PC-3 (cell line): ENCODE measurements at regions not wholly inside any gene's neighbourhood (a gene's known extent, or its start where the extent isn't known, plus 50 kb on each side); places are given as distances from the start of the nearest gene placed in this dataset.

ENCODE experiments used
- ATAC-seq: fragments of 200-7000 bp; cut with Tn5 transposase; 2 replicates; pipeline ENCODE4 v1.9.1; 2020; ENCODE audit warnings: mild to moderate bottlenecking, moderate library complexity
- BruUV-seq: library from RNA; stranded (reverse); fragments of 400-500 nt; replicated peaks from 2 replicates; lab custom pipeline; 2021; lab: Mats Ljungman, UMichigan
- CTCF ChIA-PET: fragments of 300-600 bp; sonication (Branson Sonifier 250); formaldehyde crosslinking; loops from one replicate; lab custom pipeline; 2022; ENCODE audit warnings: antibody characterized with exemption; lab: Charles Lee
- POLR2A ChIA-PET: fragments of 300-600 bp; sonication (Branson Sonifier 250); formaldehyde crosslinking; loops from one replicate; lab custom pipeline; 2022; ENCODE audit warnings: antibody characterized with exemption; ENCODE audit not compliant: unreplicated experiment; lab: Charles Lee
- DNase-seq: peaks from one replicate; pipeline ENCODE4 v3.0.0-alpha.2; 2015
- H2AFZ ChIP-seq: fragments of 300-600 bp; sonication (generic); 2 replicates; pipeline ENCODE4 v1.6.0; 2016; ENCODE audit warnings: antibody characterized with exemption, low read length
- H3F3A ChIP-seq: fragments of 300-600 bp; sonication (generic); one replicate; pipeline ENCODE4 v1.6.0; 2017; ENCODE audit warnings: antibody characterized with exemption, low read length, control low read depth, mild to moderate bottlenecking; ENCODE audit not compliant: unreplicated experiment
- H3K27ac ChIP-seq: fragments of 300-600 bp; sonication (generic); 2 replicates; pipeline ENCODE4 v1.5.1; 2016; ENCODE audit warnings: mild to moderate bottlenecking, low read length
- H3K27me3 ChIP-seq: fragments of 300-600 bp; sonication (generic); 2 replicates; pipeline ENCODE4 v1.6.1; 2016; ENCODE audit warnings: low read length, mixed read lengths
- H3K36me3 ChIP-seq: fragments of 300-600 bp; sonication (generic); 2 replicates; pipeline ENCODE4 v1.6.1; 2016; ENCODE audit warnings: low read depth, mixed run types, low read length, mixed read lengths
- H3K4me1 ChIP-seq: fragments of 300-600 bp; sonication (generic); 2 replicates; pipeline ENCODE4 v1.5.1; 2016; ENCODE audit warnings: low read length; ENCODE audit not compliant: insufficient read depth
- H3K4me2 ChIP-seq: fragments of 300-600 bp; sonication (generic); 2 replicates; pipeline ENCODE4 v1.6.0; 2016; ENCODE audit warnings: low read length
- H3K4me3 ChIP-seq: fragments of 300-600 bp; sonication (generic); 2 replicates; pipeline ENCODE4 v1.5.1; 2016; ENCODE audit warnings: mild to moderate bottlenecking, low read length, mixed read lengths
- H3K79me2 ChIP-seq: fragments of 300-600 bp; sonication (generic); 2 replicates; pipeline ENCODE4 v1.6.1; 2017; ENCODE audit warnings: low read length, mixed read lengths
- H3K9ac ChIP-seq: fragments of 300-600 bp; sonication (generic); 2 replicates; pipeline ENCODE4 v1.6.0; 2016; ENCODE audit warnings: mild to moderate bottlenecking, low read length
- H3K9me2 ChIP-seq: fragments of 300-600 bp; sonication (generic); replicated peaks from 2 replicates; pipeline ENCODE4 v1.6.1; 2016; ENCODE audit warnings: mixed run types, low read length, mixed read lengths
- H3K9me3 ChIP-seq: fragments of 300-600 bp; sonication (generic); 2 replicates; pipeline ENCODE4 v1.6.1; 2016; ENCODE audit warnings: low read length, mixed read lengths
- H4K20me1 ChIP-seq: fragments of 300-600 bp; sonication (generic); 2 replicates; pipeline ENCODE4 v1.6.1; 2016; ENCODE audit warnings: low read length, mixed read lengths
- CTCF ChIP-seq: fragments of 300-600 bp; sonication (generic); conservative IDR thresholded peaks from 2 replicates; pipeline ENCODE4 v1.5.1; 2017; ENCODE audit warnings: antibody characterized with exemption, low read depth, mild to moderate bottlenecking, low read length
- EZH2 ChIP-seq: fragments of 300-600 bp; sonication (generic); IDR thresholded peaks from one replicate; pipeline ENCODE4 v1.6.1; 2017; ENCODE audit warnings: antibody characterized with exemption, mild to moderate bottlenecking, low read length; ENCODE audit not compliant: unreplicated experiment
- EZH2phosphoT487 ChIP-seq: fragments of 300-600 bp; sonication (generic); IDR thresholded peaks from 2 replicates; pipeline ENCODE4 v1.6.1; 2018; ENCODE audit warnings: mild to moderate bottlenecking, antibody characterized with exemption, low read length, borderline replicate concordance
- intact Hi-C: fragments of 100-400 bp; cut with micrococcal nuclease; formaldehyde crosslinking; loops from 2 replicates; pipeline ENCODE4 v1.9.0; 2023

- DNase-seq (no peak), ATAC-seq (no peak)
- no TSS peak for BruUV-seq
- TF ChIP-seq EZH2phosphoT487 (no peak), CTCF (no peak), EZH2 (no peak)
- Histone ChIP-seq H3F3A (no peaks in the 10 kb centered on the region), H3K4me2 (no peak overlapping the region), H3K27ac (peak overlapping the region; percentile 83; the same call in 1 of the 2 replicates), H4K20me1 (no peaks in the 10 kb centered on the region), H3K27me3 (no peaks in the 10 kb centered on the region), H3K36me3 (no peaks in the 10 kb centered on the region), H2AFZ (no peak overlapping the region), H3K9me3 (no peaks in the 10 kb centered on the region), H3K4me3 (no peak overlapping the region), H3K79me2 (no peaks in the 10 kb centered on the region), H3K9me2 (no peaks in the 10 kb centered on the region), H3K9ac (no peak overlapping the region), H3K4me1 (peaks cover 32% of the 10 kb centered on the region)
- intact Hi-C loops, result no loop called here
- CTCF ChIA-PET, result no interaction called here
- POLR2A ChIA-PET, result no interaction called here
Measured at GRCh38 chr18:73896685-73897084, 250.9 kb downstream of the FBXO15 start.

- no peaks in the 10 kb centered on the region for H3K79me2 ChIP-seq
- intact Hi-C loops, result no loop called here
- no peak overlapping the region; the same call in 1 of the 2 replicates for H3K9ac ChIP-seq
- peaks cover 32% of the 10 kb centered on the region for H3K4me1 ChIP-seq
- H3K27ac ChIP-seq, result peak overlapping the region; percentile 83
- H3K4me3 ChIP-seq, result no peak overlapping the region; the same call in 1 of the 2 replicates
- no peaks in the 10 kb centered on the region for H3K27me3 ChIP-seq
- DNase-seq (peak; percentile 93), ATAC-seq (peak; percentile 88)
- H2AFZ ChIP-seq, result no peak overlapping the region
- POLR2A ChIA-PET, result interaction anchor here (0.7 kb wide), 1 partner anchor 553 kb away, joined by 4 read pairs; no protein-coding TSS in a partner anchor
- CTCF ChIA-PET, result no interaction called here
- H3K9me2 ChIP-seq, result no peaks in the 10 kb centered on the region
- H4K20me1 ChIP-seq, result no peaks in the 10 kb centered on the region
- no peaks in the 10 kb centered on the region for H3K9me3 ChIP-seq
- BruUV-seq, result no TSS peak
- no peaks in the 10 kb centered on the region for H3K36me3 ChIP-seq
- TF ChIP-seq CTCF (no peak), EZH2phosphoT487 (no peak), EZH2 (no peak)
- H3F3A ChIP-seq, result no peaks in the 10 kb centered on the region
- peak overlapping the region; percentile 61 for H3K4me2 ChIP-seq
Measured at GRCh38 chr18:73895701-73896100, 251.9 kb downstream of the FBXO15 start.

- H3K4me2 ChIP-seq, result 0 out of 2 replicates have a peak overlapping the region, but pooled peaks have one; percentile 61
- peaks cover 32% of the 10 kb centered on the region for H3K4me1 ChIP-seq
- H3F3A ChIP-seq, result no peaks in the 10 kb centered on the region
- intact Hi-C loops, result no loop called here
- no peaks in the 10 kb centered on the region for H3K36me3 ChIP-seq
- ChIA-PET CTCF (no interaction called here), POLR2A (no interaction called here)
- peak overlapping the region; percentile 83 for H3K27ac ChIP-seq
- BruUV-seq, result no TSS peak
- no peak overlapping the region for H3K4me3 ChIP-seq
- H3K9me3 ChIP-seq, result no peaks in the 10 kb centered on the region
- H3K79me2 ChIP-seq, result no peaks in the 10 kb centered on the region
- peak overlapping the region; percentile 46 for H3K9ac ChIP-seq
- TF ChIP-seq CTCF (no peak), EZH2 (no peak), EZH2phosphoT487 (no peak)
- H2AFZ ChIP-seq, result peak overlapping the region; percentile 26; the same call in 1 of the 2 replicates
- no peaks in the 10 kb centered on the region for H4K20me1 ChIP-seq
- DNase-seq, result peak; percentile 73
- H3K9me2 ChIP-seq, result no peaks in the 10 kb centered on the region
- no peaks in the 10 kb centered on the region for H3K27me3 ChIP-seq
- ATAC-seq, result peak; percentile 41
Measured at GRCh38 chr18:73893880-73894279, 253.8 kb downstream of the FBXO15 start.
